MCF 10A (cell line): ENCODE measurements at regions not wholly inside any gene's neighbourhood (a gene's known extent, or its start where the extent isn't known, plus 50 kb on each side); places are given as distances from the start of the nearest gene placed in this dataset.

ENCODE experiments used
- BruUV-seq: library from RNA; stranded (reverse); fragments of 400-500 nt; replicated peaks from 2 replicates; lab custom pipeline; 2021; lab: Mats Ljungman, UMichigan
- CTCF ChIA-PET: fragments of 300-600 bp; sonication (Branson Sonifier 250); formaldehyde crosslinking; extraction: SDS; loops from one replicate; lab custom pipeline; 2021; ENCODE audit warnings: antibody characterized with exemption, inconsistent platforms; lab: Yijun Ruan, JAX
- POLR2A ChIA-PET: fragments of 300-600, 350-650 bp; sonication (Branson Sonifier 250); formaldehyde crosslinking; extraction: SDS; loops from one replicate; lab custom pipeline; 2020; ENCODE audit warnings: antibody characterized with exemption, inconsistent platforms; lab: Yijun Ruan, JAX
- DNase-seq: peaks from one replicate; pipeline ENCODE4 v3.0.0-alpha.2; 2018; ENCODE audit not compliant: unreplicated experiment
- H3K27ac Mint-ChIP-seq: one replicate; pipeline ENCODE4 v1.8.0; 2022; ENCODE audit warnings: mild to moderate bottlenecking, low read depth, mixed read lengths; ENCODE audit not compliant: unreplicated experiment
- H3K27me3 Mint-ChIP-seq: one replicate; pipeline ENCODE4 v1.8.0; 2022; ENCODE audit warnings: mixed read lengths; ENCODE audit not compliant: insufficient read depth, unreplicated experiment
- H3K36me3 Mint-ChIP-seq: one replicate; pipeline ENCODE4 v1.8.0; 2022; ENCODE audit warnings: mild to moderate bottlenecking, moderate library complexity, mixed read lengths; ENCODE audit not compliant: insufficient read depth, unreplicated experiment
- H3K4me1 Mint-ChIP-seq: one replicate; pipeline ENCODE4 v1.8.0; 2022; ENCODE audit warnings: mixed read lengths; ENCODE audit not compliant: insufficient read depth, unreplicated experiment
- H3K4me3 Mint-ChIP-seq: one replicate; pipeline ENCODE4 v1.8.0; 2022; ENCODE audit warnings: mild to moderate bottlenecking, moderate library complexity, mixed read lengths; ENCODE audit not compliant: unreplicated experiment
- H3K9me3 Mint-ChIP-seq: one replicate; pipeline ENCODE4 v1.8.0; 2022; ENCODE audit warnings: mixed read lengths; ENCODE audit not compliant: unreplicated experiment
- CTCF ChIP-seq: fragments of 200-600 bp; IDR thresholded peaks from one replicate; pipeline ENCODE4 v1.8.0; 2022; ENCODE audit warnings: antibody characterized with exemption, mild to moderate bottlenecking; ENCODE audit not compliant: unreplicated experiment
- intact Hi-C: fragments of 100-400 bp; cut with micrococcal nuclease; formaldehyde crosslinking; loops from 2 replicates; pipeline ENCODE4 v1.14.1; 2022

- H3K27me3 Mint-ChIP-seq, result peaks cover 26% of the 10 kb centered on the region
- intact Hi-C loops, result no loop called here
- H3K9me3 Mint-ChIP-seq, result peaks cover 17% of the 10 kb centered on the region
- H3K36me3 Mint-ChIP-seq, result no peaks in the 10 kb centered on the region
- H3K4me1 Mint-ChIP-seq, result no peaks in the 10 kb centered on the region
- no peak overlapping the region for H3K4me3 Mint-ChIP-seq
- CTCF ChIA-PET, result interaction anchor here (0.6 to 1.2 kb wide), 2 partner anchors 10 to 84 kb away, joined by 5 read pairs; no protein-coding TSS in a partner anchor
- DNase-seq, result no peak
- BruUV-seq, result no TSS peak
- POLR2A ChIA-PET, result no interaction called here
- no peak overlapping the region for H3K27ac Mint-ChIP-seq
- TF ChIP-seq CTCF, result no peak
Observed at GRCh38 chr14:76656592-76656991, 104.7 kb upstream of the VASH1 start.

- BruUV-seq, result no TSS peak
- Mint-ChIP-seq H3K27me3 (peaks cover 26% of the 10 kb centered on the region), H3K4me3 (no peak overlapping the region), H3K4me1 (no peaks in the 10 kb centered on the region), H3K9me3 (peaks cover 17% of the 10 kb centered on the region), H3K36me3 (no peaks in the 10 kb centered on the region), H3K27ac (no peak overlapping the region)
- POLR2A ChIA-PET, result no interaction called here
- CTCF ChIA-PET, result interaction anchor here (8.7 kb wide), 1 partner anchor 11 kb away, joined by 41 read pairs; no protein-coding TSS in a partner anchor
- no peak for TF ChIP-seq CTCF
- no peak for DNase-seq
- intact Hi-C loops, result no loop called here
Observed at GRCh38 chr14:76657404-76657803, 103.9 kb upstream of the VASH1 start.

GRCh38 chr14:76657846-76658245, 103.4 kb upstream of the VASH1 start:
- no peak for DNase-seq
- Mint-ChIP-seq H3K9me3 (peaks cover 17% of the 10 kb centered on the region), H3K27ac (no peak overlapping the region), H3K27me3 (peaks cover 26% of the 10 kb centered on the region), H3K4me3 (no peak overlapping the region), H3K36me3 (no peaks in the 10 kb centered on the region), H3K4me1 (no peaks in the 10 kb centered on the region)
- TF ChIP-seq CTCF, result no peak
- CTCF ChIA-PET, result interaction anchor here (8.7 kb wide), 1 partner anchor 11 kb away, joined by 41 read pairs; no protein-coding TSS in a partner anchor
- intact Hi-C loops, result no loop called here
- no TSS peak for BruUV-seq
- POLR2A ChIA-PET, result interaction anchor here (0.6 kb wide), 1 partner anchor 28 kb away, joined by 4 read pairs; no protein-coding TSS in a partner anchor

- no peak for TF ChIP-seq CTCF
- Mint-ChIP-seq H3K4me1 (no peaks in the 10 kb centered on the region), H3K27ac (no peak overlapping the region), H3K4me3 (no peak overlapping the region), H3K36me3 (no peaks in the 10 kb centered on the region), H3K27me3 (peaks cover 10% of the 10 kb centered on the region), H3K9me3 (peaks cover 10% of the 10 kb centered on the region)
- POLR2A ChIA-PET, result no interaction called here
- CTCF ChIA-PET, result interaction anchor here (0.6 to 8.7 kb wide), 2 partner anchors 16 to 406 kb away, joined by 3 to 41 read pairs; no protein-coding TSS in a partner anchor
- no peak for DNase-seq
- intact Hi-C loops, result no loop called here
- no TSS peak for BruUV-seq
Observed at GRCh38 chr14:76662580-76662979, 98.7 kb upstream of the VASH1 start.
